Astrocyte of the cerebellum (primary cell): ENCODE measurements at regions not wholly inside any gene's neighbourhood (a gene's known extent, or its start where the extent isn't known, plus 50 kb on each side); places are given as distances from the start of the nearest gene placed in this dataset.

Source experiments
- DNase-seq: peaks from one replicate; pipeline ENCODE4 v3.0.0-alpha.2; 2011; ENCODE audit warnings: low read depth
- H3K4me3 ChIP-seq: 2 replicates; pipeline ENCODE4 v1.5.1; 2011; ENCODE audit warnings: mild to moderate bottlenecking, low read depth, low read length, moderate library complexity
- CTCF ChIP-seq: IDR thresholded peaks from 2 replicates; pipeline ENCODE4 v1.5.1; 2012; ENCODE audit warnings: low read length, low read depth, moderate library complexity, mild to moderate bottlenecking; ENCODE audit errors: missing control alignments
- in situ Hi-C: cut with HindIII; loops from 2 replicates; pipeline ENCODE4 v1.10.0; 2017; ENCODE audit warnings: low sequenced_read_pairs

- DNase-seq = no peak
- in situ Hi-C loops = no loop called here
- no peak overlapping the region for H3K4me3 ChIP-seq
- TF ChIP-seq CTCF = no peak
These were observed 762.5 kb downstream of the SORCS1 start for GRCh38 chr10:106401967-106402366.

- peak; percentile 51 for TF ChIP-seq CTCF
- DNase-seq = no peak
- H3K4me3 ChIP-seq = no peak overlapping the region
- in situ Hi-C loops = no loop called here
These were observed 763.3 kb downstream of the SORCS1 start for GRCh38 chr10:106401161-106401560.

- in situ Hi-C loops = no loop called here
These were observed 765.4 kb downstream of the SORCS1 start for GRCh38 chr10:106399112-106399511.

GRCh38 chr10:106396192-106396591 lies 768.3 kb downstream of the SORCS1 start:
- DNase-seq = no peak
- H3K4me3 ChIP-seq = no peak overlapping the region
- in situ Hi-C loops = no loop called here
- no peak for TF ChIP-seq CTCF

More at GRCh38 chr10:106399112-106399511, 765.4 kb downstream of the SORCS1 start:
- H3K4me3 ChIP-seq = no peak overlapping the region
- no peak for DNase-seq
- no peak for TF ChIP-seq CTCF

- in situ Hi-C loops = no loop called here
- no peak for DNase-seq
- TF ChIP-seq CTCF = no peak
- no peak overlapping the region for H3K4me3 ChIP-seq
These were observed 769.3 kb downstream of the SORCS1 start for GRCh38 chr10:106395041-106395749.

- DNase-seq = no peak
- H3K4me3 ChIP-seq = no peak overlapping the region
- TF ChIP-seq CTCF = no peak
- in situ Hi-C loops = no loop called here
These were observed 771.7 kb downstream of the SORCS1 start for GRCh38 chr10:106392778-106393177.
